ENCODE measurements at regions not wholly inside any gene's neighbourhood (a gene's known extent, or its start where the extent isn't known, plus 50 kb on each side); places are given as distances from the start of the nearest gene placed in this dataset.

GRCh38 chr3:83065851-83066460, 1304.5 kb upstream of the GBE1 start (continued):
- TF ChIP-seq, protein P1, sequence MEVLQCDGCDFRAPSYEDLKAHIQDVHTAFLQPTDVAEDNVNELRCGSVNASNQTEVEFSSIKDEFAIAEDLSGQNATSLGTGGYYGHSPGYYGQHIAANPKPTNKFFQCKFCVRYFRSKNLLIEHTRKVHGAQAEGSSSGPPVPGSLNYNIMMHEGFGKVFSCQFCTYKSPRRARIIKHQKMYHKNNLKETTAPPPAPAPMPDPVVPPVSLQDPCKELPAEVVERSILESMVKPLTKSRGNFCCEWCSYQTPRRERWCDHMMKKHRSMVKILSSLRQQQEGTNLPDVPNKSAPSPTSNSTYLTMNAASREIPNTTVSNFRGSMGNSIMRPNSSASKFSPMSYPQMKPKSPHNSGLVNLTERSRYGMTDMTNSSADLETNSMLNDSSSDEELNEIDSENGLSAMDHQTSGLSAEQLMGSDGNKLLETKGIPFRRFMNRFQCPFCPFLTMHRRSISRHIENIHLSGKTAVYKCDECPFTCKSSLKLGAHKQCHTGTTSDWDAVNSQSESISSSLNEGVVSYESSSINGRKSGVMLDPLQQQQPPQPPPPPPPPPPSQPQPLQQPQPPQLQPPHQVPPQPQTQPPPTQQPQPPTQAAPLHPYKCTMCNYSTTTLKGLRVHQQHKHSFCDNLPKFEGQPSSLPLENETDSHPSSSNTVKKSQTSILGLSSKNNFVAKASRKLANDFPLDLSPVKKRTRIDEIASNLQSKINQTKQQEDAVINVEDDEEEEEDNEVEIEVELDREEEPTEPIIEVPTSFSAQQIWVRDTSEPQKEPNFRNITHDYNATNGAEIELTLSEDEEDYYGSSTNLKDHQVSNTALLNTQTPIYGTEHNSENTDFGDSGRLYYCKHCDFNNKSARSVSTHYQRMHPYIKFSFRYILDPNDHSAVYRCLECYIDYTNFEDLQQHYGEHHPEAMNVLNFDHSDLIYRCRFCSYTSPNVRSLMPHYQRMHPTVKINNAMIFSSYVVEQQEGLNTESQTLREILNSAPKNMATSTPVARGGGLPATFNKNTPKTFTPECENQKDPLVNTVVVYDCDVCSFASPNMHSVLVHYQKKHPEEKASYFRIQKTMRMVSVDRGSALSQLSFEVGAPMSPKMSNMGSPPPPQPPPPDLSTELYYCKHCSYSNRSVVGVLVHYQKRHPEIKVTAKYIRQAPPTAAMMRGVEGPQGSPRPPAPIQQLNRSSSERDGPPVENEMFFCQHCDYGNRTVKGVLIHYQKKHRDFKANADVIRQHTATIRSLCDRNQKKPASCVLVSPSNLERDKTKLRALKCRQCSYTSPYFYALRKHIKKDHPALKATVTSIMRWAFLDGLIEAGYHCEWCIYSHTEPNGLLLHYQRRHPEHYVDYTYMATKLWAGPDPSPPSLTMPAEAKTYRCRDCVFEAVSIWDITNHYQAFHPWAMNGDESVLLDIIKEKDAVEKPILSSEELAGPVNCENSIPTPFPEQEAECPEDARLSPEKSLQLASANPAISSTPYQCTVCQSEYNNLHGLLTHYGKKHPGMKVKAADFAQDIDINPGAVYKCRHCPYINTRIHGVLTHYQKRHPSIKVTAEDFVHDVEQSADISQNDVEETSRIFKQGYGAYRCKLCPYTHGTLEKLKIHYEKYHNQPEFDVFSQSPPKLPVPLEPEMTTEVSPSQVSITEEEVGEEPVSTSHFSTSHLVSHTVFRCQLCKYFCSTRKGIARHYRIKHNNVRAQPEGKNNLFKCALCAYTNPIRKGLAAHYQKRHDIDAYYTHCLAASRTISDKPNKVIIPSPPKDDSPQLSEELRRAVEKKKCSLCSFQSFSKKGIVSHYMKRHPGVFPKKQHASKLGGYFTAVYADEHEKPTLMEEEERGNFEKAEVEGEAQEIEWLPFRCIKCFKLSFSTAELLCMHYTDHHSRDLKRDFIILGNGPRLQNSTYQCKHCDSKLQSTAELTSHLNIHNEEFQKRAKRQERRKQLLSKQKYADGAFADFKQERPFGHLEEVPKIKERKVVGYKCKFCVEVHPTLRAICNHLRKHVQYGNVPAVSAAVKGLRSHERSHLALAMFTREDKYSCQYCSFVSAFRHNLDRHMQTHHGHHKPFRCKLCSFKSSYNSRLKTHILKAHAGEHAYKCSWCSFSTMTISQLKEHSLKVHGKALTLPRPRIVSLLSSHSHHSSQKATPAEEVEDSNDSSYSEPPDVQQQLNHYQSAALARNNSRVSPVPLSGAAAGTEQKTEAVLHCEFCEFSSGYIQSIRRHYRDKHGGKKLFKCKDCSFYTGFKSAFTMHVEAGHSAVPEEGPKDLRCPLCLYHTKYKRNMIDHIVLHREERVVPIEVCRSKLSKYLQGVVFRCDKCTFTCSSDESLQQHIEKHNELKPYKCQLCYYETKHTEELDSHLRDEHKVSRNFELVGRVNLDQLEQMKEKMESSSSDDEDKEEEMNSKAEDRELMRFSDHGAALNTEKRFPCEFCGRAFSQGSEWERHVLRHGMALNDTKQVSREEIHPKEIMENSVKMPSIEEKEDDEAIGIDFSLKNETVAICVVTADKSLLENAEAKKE (CRISPR knock-in tag; IDR thresholded peaks at IDR 0.05): no peak

DNA sequence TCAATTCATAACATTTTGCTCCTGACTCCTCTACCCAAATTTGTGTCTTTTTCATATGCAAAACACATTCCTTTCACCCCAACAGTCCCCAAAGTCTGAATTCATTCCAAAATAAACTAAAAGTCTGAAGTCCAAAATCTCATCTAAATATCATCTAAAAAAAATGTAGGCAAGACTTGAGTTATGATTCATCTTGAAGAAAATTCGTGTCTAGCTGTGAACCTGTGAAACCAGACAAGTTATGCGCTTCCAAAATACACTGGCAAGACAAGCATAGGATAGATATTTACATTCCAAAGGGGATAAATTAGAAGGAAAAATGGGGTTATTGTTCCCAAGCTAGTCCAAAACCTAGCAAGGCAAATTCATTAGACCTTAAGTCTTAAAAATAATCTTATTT, 1302.0 kb upstream of the GBE1 start:
- Histone ChIP-seq H3K36me3 (ENCODE audit: insufficient read depth) (no peaks in the 10 kb centered on the region), H3K4me2 (no peak overlapping the region), H2AFZ (no peak overlapping the region), H3K79me2 (replicated peaks; ENCODE audit: insufficient read depth) (no peaks in the 10 kb centered on the region), H3K4me3 (no peak overlapping the region), H3K27me3 (ENCODE audit: insufficient read depth) (no peaks in the 10 kb centered on the region), H3K27ac (ENCODE audit: low read depth) (no peak overlapping the region), H3F3A (replicated peaks; ENCODE audit: low read depth) (no peaks in the 10 kb centered on the region), H3K9me2 (ENCODE audit: insufficient read depth) (no peaks in the 10 kb centered on the region), H4K20me1 (replicated peaks; ENCODE audit: insufficient read depth) (no peaks in the 10 kb centered on the region), H3K4me1 (ENCODE audit: insufficient read depth) (0 out of 2 replicates have a peak, but pooled peaks cover 5% of the 10 kb centered on the region)
- Mint-ChIP-seq H3K27me3 (ENCODE audit: insufficient read depth, low read depth, poor library complexity) (peaks cover 3% of the 10 kb centered on the region), H3K9me3 (peaks cover 31% of the 10 kb centered on the region), H3K36me3 (ENCODE audit: low read depth) (peaks cover 29% of the 10 kb centered on the region), H3K4me1 (peaks cover 4% of the 10 kb centered on the region; the same call in 1 of the 3 replicates), H3K4me3 (no peak overlapping the region), H3K27ac (no peak overlapping the region)
- no peak for ATAC-seq
- no peak for DNase-seq (ENCODE audit: low spot score)
- TF ChIP-seq, protein P2, sequence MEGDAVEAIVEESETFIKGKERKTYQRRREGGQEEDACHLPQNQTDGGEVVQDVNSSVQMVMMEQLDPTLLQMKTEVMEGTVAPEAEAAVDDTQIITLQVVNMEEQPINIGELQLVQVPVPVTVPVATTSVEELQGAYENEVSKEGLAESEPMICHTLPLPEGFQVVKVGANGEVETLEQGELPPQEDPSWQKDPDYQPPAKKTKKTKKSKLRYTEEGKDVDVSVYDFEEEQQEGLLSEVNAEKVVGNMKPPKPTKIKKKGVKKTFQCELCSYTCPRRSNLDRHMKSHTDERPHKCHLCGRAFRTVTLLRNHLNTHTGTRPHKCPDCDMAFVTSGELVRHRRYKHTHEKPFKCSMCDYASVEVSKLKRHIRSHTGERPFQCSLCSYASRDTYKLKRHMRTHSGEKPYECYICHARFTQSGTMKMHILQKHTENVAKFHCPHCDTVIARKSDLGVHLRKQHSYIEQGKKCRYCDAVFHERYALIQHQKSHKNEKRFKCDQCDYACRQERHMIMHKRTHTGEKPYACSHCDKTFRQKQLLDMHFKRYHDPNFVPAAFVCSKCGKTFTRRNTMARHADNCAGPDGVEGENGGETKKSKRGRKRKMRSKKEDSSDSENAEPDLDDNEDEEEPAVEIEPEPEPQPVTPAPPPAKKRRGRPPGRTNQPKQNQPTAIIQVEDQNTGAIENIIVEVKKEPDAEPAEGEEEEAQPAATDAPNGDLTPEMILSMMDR (conservative IDR thresholded peaks at IDR 0.05; ENCODE audit: low read depth in 2 of 2): no peak
- no peak for TF ChIP-seq CREB1 (CRISPR knock-in tag; IDR thresholded peaks at IDR 0.05; ENCODE audit: low read depth)
- no peak for TF ChIP-seq ZNF114 (CRISPR knock-in tag; IDR thresholded peaks at IDR 0.05)
- no peak for TF ChIP-seq NANOG (IDR thresholded peaks at IDR 0.05; ENCODE audit: borderline replicate concordance)
- TF ChIP-seq EZH2 (IDR thresholded peaks at IDR 0.05; ENCODE audit: low read depth, unreplicated experiment): no peak
- no peak for TF ChIP-seq STAT1 (IDR thresholded peaks at IDR 0.05; ENCODE audit: unreplicated experiment)
- no peak for TF ChIP-seq ETS1 (IDR thresholded peaks at IDR 0.05)
- TF ChIP-seq, protein P3, sequence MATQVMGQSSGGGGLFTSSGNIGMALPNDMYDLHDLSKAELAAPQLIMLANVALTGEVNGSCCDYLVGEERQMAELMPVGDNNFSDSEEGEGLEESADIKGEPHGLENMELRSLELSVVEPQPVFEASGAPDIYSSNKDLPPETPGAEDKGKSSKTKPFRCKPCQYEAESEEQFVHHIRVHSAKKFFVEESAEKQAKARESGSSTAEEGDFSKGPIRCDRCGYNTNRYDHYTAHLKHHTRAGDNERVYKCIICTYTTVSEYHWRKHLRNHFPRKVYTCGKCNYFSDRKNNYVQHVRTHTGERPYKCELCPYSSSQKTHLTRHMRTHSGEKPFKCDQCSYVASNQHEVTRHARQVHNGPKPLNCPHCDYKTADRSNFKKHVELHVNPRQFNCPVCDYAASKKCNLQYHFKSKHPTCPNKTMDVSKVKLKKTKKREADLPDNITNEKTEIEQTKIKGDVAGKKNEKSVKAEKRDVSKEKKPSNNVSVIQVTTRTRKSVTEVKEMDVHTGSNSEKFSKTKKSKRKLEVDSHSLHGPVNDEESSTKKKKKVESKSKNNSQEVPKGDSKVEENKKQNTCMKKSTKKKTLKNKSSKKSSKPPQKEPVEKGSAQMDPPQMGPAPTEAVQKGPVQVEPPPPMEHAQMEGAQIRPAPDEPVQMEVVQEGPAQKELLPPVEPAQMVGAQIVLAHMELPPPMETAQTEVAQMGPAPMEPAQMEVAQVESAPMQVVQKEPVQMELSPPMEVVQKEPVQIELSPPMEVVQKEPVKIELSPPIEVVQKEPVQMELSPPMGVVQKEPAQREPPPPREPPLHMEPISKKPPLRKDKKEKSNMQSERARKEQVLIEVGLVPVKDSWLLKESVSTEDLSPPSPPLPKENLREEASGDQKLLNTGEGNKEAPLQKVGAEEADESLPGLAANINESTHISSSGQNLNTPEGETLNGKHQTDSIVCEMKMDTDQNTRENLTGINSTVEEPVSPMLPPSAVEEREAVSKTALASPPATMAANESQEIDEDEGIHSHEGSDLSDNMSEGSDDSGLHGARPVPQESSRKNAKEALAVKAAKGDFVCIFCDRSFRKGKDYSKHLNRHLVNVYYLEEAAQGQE (IDR thresholded peaks at IDR 0.05; ENCODE audit: unreplicated experiment): no peak
- no peak for TF ChIP-seq EZH2phosphoT487 (IDR thresholded peaks at IDR 0.05; ENCODE audit: unreplicated experiment)
